ENCODE measurements at regions not wholly inside any gene's neighbourhood (a gene's known extent, or its start where the extent isn't known, plus 50 kb on each side); places are given as distances from the start of the nearest gene placed in this dataset.

GRCh38 chr1:25051504-25051903 is 121.4 kb upstream of the RUNX3 start:
- Mint-ChIP-seq H3K27me3 (peaks cover 52% of the 10 kb centered on the region), H3K4me3 (no peak overlapping the region), H3K4me1 (no peaks in the 10 kb centered on the region), H3K27ac (peak overlapping the region in 1 of 2 donors; percentile 29), H3K9me3 (no peaks in the 10 kb centered on the region)
- no peak for DNase-seq
- ATAC-seq, result no peak

DNA sequence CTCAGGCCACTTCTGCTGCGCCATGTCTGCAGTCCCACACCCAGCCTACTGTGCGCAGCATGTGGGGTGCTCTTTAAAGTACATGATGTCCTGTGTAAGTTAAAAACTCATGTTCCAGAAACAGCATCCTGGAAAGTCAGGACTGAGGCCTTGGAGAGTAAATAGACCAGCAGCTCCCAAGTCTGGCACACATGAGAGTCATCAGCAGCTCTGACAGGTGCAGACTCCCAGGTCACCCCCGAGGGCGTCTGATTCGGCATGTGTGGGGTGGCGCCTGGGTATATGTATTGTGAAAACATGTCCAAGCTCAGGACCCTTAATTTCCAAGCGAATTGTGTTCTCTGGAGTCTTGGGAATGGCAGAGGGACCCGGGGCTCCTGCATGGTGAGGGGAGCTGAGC is 120.1 kb upstream of the RUNX3 start:
- H3K27me3 Mint-ChIP-seq, result peaks cover 41% of the 10 kb centered on the region

GRCh38 chr1:25049190-25049589 is 119.1 kb upstream of the RUNX3 start:
- ATAC-seq, result no peak
- no peak overlapping the region for H3K4me3 Mint-ChIP-seq

More for the DNA sequence above, 120.1 kb upstream of the RUNX3 start:
- DNase-seq (no peak), ATAC-seq (no peak)
- Mint-ChIP-seq H3K4me1 (no peaks in the 10 kb centered on the region), H3K4me3 (no peak overlapping the region), H3K27ac (no peak overlapping the region), H3K9me3 (no peaks in the 10 kb centered on the region)

GRCh38 chr1:25048728-25049127 is 118.7 kb upstream of the RUNX3 start:
- no peak for DNase-seq
- H3K4me1 Mint-ChIP-seq, result no peaks in the 10 kb centered on the region
- no peak for ATAC-seq
- H3K9me3 Mint-ChIP-seq, result no peaks in the 10 kb centered on the region
- peak overlapping the region in 1 of 2 donors; percentile 78 for H3K27ac Mint-ChIP-seq
- no peak overlapping the region for H3K4me3 Mint-ChIP-seq
- H3K27me3 Mint-ChIP-seq, result peaks cover 26% of the 10 kb centered on the region

More at GRCh38 chr1:25049190-25049589, 119.1 kb upstream of the RUNX3 start:
- no peaks in the 10 kb centered on the region for H3K9me3 Mint-ChIP-seq
- H3K27me3 Mint-ChIP-seq, result peaks cover 31% of the 10 kb centered on the region
- no peak for DNase-seq
- no peak overlapping the region for H3K27ac Mint-ChIP-seq
- H3K4me1 Mint-ChIP-seq, result no peaks in the 10 kb centered on the region

DNA sequence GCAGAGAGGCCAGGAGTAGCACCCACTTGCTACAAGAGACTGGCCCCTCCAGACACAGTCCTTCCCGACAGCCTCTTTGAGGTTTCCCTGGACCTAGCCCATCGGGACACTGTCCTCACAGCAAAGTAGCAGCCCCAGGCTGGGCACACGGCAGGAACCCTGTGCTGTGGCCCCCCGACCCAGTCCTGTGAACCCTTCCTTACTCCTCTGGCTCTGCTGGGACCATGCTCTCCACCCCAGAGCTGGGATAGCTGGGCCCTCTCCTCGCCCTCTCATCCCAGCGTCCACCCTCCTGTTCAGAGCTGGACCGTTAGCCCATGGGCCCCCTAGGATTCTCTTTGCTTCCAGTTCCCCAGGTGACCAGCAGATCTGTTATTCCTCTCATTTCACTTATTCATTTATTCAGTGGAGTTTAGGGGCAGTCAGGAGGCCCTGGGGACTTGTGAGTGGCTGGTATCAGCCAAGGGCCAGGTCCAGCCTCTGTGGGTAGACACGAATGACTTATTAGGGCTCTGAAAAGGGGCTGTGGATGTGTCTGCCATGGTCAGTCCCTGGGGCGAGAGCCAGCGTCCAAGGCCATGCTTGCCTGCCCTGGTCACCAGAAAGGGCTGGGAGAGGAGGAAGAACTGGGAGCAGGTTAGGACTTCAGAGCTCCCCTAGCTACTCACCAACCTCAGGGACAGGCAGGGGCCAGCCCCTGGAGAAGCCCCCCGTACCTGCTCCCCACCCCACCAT is 117.6 kb upstream of the RUNX3 start:
- peaks cover 17% of the 10 kb centered on the region for H3K27me3 Mint-ChIP-seq
- H3K4me1 Mint-ChIP-seq, result peaks cover 5% of the 10 kb centered on the region
- H3K27ac Mint-ChIP-seq, result peak overlapping the region in 1 of 2 donors; percentile 78
- H3K4me3 Mint-ChIP-seq, result no peak overlapping the region
- ATAC-seq, result no peak
- no peaks in the 10 kb centered on the region for H3K9me3 Mint-ChIP-seq
- no peak for DNase-seq

GRCh38 chr1:25046194-25046532 is 116.1 kb upstream of the RUNX3 start:
- Mint-ChIP-seq H3K4me3 (no peak overlapping the region), H3K4me1 (peaks cover 19% of the 10 kb centered on the region), H3K27ac (no peak overlapping the region), H3K9me3 (no peaks in the 10 kb centered on the region), H3K27me3 (peaks cover 7% of the 10 kb centered on the region)
- ATAC-seq (peak; percentile 46), DNase-seq (no peak)

DNA sequence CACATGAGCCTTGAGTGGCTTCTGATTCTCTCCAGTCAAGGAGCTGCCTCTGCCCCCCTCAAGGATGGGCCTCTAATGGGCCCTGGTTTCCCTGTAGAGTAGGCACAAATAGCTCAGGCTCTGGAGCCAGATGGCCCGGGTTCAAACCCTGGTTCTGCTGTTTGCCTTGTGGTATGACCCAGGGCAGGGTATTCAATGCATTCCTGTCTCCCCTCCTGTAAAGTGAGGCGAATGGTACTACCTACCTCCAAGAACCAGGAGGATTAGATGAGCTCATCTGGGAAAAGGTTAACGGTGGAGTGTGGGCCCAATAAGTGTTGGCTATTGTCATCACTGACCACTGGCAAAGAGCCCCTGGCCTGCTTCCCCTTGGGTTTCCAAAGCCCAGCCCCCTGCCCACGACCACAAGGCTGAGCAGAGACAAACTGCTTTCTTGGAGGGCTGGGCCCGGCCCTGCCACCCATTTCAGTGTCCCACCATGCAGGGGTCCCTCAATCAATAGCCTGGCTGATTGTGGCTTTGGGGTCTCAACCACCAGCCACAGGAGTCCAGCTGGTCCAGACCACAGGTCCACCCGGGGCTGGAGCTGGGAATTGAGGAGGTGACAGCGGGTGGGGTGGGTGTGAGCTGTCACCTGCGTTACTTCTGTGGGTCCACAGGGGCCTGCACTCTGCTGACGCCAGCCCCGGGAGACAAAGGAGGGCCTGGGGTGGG is 115.6 kb upstream of the RUNX3 start:
- H3K27me3 Mint-ChIP-seq, result peaks cover 7% of the 10 kb centered on the region
- no peak for DNase-seq
- no peaks in the 10 kb centered on the region for H3K9me3 Mint-ChIP-seq
- H3K4me1 Mint-ChIP-seq, result peaks cover 24% of the 10 kb centered on the region
- no peak overlapping the region for H3K27ac Mint-ChIP-seq
- H3K4me3 Mint-ChIP-seq, result no peak overlapping the region
- ATAC-seq, result no peak

DNA sequence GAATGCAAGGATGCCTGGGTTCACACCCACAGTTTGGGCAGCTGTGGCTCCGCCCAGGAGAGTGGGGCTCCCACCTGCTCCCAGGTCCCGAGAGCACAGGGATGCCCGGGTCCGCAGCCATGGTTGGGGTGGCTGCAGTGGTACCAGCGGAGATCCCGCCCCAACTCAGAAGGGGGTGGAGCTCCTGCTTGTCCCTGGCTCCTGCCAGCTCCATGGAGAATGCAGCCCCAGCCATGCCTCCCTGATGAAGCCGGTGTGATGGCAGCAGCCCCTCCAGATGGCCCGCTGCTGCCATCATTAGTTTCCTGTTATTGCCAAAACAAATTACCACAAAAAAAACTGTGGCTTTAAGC is 113.1 kb upstream of the RUNX3 start:
- Mint-ChIP-seq H3K27ac (no peak overlapping the region), H3K9me3 (no peaks in the 10 kb centered on the region), H3K4me1 (peaks cover 37% of the 10 kb centered on the region), H3K4me3 (no peak overlapping the region), H3K27me3 (no peaks in the 10 kb centered on the region)
- DNase-seq (no peak), ATAC-seq (no peak)

DNA sequence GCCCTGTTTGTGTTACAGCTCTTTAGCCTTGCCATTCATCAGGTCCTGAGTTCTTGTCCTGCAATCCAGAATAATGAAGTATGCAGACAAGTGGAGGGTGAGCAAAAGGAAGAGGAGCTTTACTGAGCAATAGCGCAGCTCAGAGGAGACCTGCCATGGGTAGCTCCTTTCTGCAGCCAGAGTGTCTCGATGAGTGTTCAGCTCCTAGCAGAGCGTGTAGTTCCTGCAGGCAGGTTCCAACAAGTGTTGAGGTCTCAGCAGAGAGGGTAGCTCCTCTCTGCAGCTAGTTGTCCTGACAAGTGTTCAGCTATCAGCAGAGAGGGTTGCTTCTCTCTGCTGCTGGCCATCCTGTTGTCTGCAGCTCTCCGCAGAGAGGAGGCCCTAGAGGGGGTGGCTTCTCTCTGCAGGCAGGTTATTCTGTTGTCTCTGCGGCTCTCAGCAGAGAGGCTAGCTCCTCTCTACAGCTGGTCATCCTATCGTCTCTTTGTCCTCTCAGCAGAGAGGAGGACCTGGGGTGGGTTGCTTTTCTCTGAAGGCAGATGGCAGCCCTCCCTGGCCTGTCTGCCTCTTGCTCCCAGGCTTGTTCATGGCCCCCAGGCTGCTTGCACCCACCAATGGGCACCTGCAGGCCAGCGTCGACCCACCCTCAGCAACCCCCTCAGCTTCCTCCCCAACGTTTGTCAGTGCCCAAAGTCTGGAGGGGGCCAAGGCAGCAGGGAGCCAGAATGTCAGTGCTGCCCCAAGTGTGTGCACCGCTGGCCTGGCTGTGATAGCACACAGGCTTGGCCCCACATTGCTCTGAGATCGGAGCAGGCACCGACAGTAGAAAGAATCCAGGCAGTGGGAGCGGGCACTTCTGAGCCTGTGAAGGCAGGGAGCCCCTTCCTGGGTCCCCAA is 112.5 kb upstream of the RUNX3 start:
- no peaks in the 10 kb centered on the region for H3K9me3 Mint-ChIP-seq
- peaks cover 43% of the 10 kb centered on the region for H3K4me1 Mint-ChIP-seq
- ATAC-seq (no peak), DNase-seq (no peak)
- no peak overlapping the region for H3K27ac Mint-ChIP-seq
- no peak overlapping the region for H3K4me3 Mint-ChIP-seq
- no peaks in the 10 kb centered on the region for H3K27me3 Mint-ChIP-seq

GRCh38 chr1:25041916-25042315 is 111.8 kb upstream of the RUNX3 start:
- ATAC-seq (no peak), DNase-seq (no peak)
- H3K27me3 Mint-ChIP-seq, result no peaks in the 10 kb centered on the region
- no peaks in the 10 kb centered on the region for H3K9me3 Mint-ChIP-seq
- no peak overlapping the region for H3K4me3 Mint-ChIP-seq
- no peak overlapping the region for H3K27ac Mint-ChIP-seq
- peaks cover 50% of the 10 kb centered on the region for H3K4me1 Mint-ChIP-seq

DNA sequence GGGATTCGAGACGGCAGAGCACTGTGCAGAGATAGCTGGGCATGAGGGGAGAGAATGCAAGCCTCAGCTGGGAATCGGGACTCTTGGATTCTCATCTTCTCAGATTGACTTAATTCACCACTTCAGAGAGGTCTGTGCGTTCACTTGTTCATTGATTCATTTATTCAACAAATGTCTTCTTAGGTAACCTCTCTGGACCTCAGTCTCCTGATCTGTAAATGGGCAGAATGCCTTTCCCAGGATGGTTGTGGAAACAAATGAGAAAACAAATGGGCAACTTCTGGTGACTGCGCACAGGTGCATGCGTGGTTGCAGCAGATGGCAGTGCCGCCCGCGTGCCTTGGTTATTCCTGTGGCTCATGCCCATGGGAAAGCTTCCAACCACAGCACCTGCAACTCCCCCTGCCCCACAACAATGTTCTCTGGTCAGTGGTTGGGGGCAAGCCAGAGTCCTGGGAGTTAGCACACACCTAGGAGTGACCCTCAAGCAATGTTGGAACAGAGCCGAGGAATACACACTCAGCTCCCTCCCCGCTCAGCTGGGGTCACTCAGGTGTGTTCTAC is 110.1 kb upstream of the RUNX3 start:
- H3K4me3 Mint-ChIP-seq, result no peak overlapping the region
- H3K27me3 Mint-ChIP-seq, result no peaks in the 10 kb centered on the region
- ATAC-seq (no peak), DNase-seq (no peak)
- no peak overlapping the region for H3K27ac Mint-ChIP-seq
- H3K9me3 Mint-ChIP-seq, result no peaks in the 10 kb centered on the region
- H3K4me1 Mint-ChIP-seq, result peaks cover 51% of the 10 kb centered on the region

GRCh38 chr1:25039229-25039628 is 109.2 kb upstream of the RUNX3 start:
- DNase-seq, result no peak
- ATAC-seq, result no peak

DNA sequence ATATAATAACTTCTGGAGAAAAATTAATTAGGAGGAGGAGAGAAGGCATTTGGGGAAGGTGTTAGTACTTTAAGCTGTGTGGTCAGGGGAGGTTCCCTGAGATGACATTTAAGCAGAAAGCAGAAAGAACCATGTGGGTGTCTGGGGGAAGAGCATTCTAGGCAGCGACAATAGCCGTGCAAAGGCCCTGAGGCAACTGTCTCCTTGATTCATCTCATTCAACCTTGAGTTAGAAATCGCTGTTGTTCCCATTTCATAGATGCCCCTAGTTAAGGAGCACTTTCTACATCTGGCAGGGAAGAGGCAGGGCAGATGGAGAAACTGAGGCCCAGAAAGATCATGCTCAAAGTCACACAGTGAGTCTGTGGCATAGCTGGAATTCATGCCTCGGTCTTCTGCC is 108.6 kb upstream of the RUNX3 start:
- ATAC-seq, result no peak
- Mint-ChIP-seq H3K4me1 (peaks cover 51% of the 10 kb centered on the region), H3K27ac (no peak overlapping the region), H3K4me3 (no peak overlapping the region), H3K27me3 (no peaks in the 10 kb centered on the region), H3K9me3 (no peaks in the 10 kb centered on the region)
- DNase-seq, result no peak

More at GRCh38 chr1:25039229-25039628, 109.2 kb upstream of the RUNX3 start:
- H3K4me1 Mint-ChIP-seq, result peaks cover 51% of the 10 kb centered on the region
- no peaks in the 10 kb centered on the region for H3K27me3 Mint-ChIP-seq
- H3K9me3 Mint-ChIP-seq, result no peaks in the 10 kb centered on the region
- no peak overlapping the region for H3K4me3 Mint-ChIP-seq
- no peak overlapping the region for H3K27ac Mint-ChIP-seq

- ATAC-seq, result peak; percentile 25
- Mint-ChIP-seq H3K27me3 (no peaks in the 10 kb centered on the region), H3K4me3 (peak overlapping the region in 1 of 2 donors; percentile 61), H3K27ac (peak overlapping the region; percentile 21 to 75), H3K9me3 (no peaks in the 10 kb centered on the region), H3K4me1 (peaks cover 44% of the 10 kb centered on the region)
- peak; percentile 50 to 56 for DNase-seq
These were observed 107.3 kb upstream of the RUNX3 start for GRCh38 chr1:25037174-25038074.

GRCh38 chr1:25036117-25036546 is 106.1 kb upstream of the RUNX3 start:
- no peaks in the 10 kb centered on the region for H3K9me3 Mint-ChIP-seq
- no peak overlapping the region for H3K4me3 Mint-ChIP-seq
- DNase-seq, result no peak
- peaks cover 32% of the 10 kb centered on the region for H3K4me1 Mint-ChIP-seq
- H3K27me3 Mint-ChIP-seq, result no peaks in the 10 kb centered on the region
- no peak overlapping the region for H3K27ac Mint-ChIP-seq
- ATAC-seq, result no peak
